WI38 (cell line): ENCODE measurements at regions not wholly inside any gene's neighbourhood (a gene's known extent, or its start where the extent isn't known, plus 50 kb on each side); places are given as distances from the start of the nearest gene placed in this dataset.

Experiments
- H3K4me3 ChIP-seq: 2 replicates; pipeline ENCODE4 v1.5.1; 2011; ENCODE audit warnings: low read depth, mild to moderate bottlenecking, control low read depth, low read length
- CTCF ChIP-seq: IDR thresholded peaks from 2 replicates; pipeline ENCODE4 v1.5.1; 2012; ENCODE audit warnings: low read depth, mild to moderate bottlenecking, control low read depth, low read length

DNA sequence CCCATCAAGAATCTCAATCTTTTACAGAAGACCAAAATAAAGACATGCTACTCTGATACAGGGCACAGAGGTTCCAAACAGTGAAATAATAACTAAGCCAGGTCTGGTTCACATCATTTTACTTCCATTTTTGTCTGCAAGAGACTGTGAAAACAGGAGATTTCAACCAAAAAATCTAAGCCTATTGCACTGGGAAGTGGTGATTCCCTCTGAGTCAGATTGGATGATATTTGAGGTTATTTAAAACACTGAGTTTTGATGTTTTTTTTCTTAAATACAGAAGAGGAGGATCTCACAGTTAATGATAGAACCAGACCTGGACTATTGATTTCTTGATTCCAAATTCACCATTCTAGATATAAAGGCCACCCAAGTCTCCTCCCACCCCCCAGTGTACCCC, 117.3 kb upstream of the FAM20A start:
- H3K4me3 ChIP-seq = no peak overlapping the region
- TF ChIP-seq CTCF = no peak

- no peak overlapping the region for H3K4me3 ChIP-seq
- TF ChIP-seq CTCF = no peak
Observed at GRCh38 chr17:68714676-68715075, 113.5 kb upstream of the FAM20A start.

DNA sequence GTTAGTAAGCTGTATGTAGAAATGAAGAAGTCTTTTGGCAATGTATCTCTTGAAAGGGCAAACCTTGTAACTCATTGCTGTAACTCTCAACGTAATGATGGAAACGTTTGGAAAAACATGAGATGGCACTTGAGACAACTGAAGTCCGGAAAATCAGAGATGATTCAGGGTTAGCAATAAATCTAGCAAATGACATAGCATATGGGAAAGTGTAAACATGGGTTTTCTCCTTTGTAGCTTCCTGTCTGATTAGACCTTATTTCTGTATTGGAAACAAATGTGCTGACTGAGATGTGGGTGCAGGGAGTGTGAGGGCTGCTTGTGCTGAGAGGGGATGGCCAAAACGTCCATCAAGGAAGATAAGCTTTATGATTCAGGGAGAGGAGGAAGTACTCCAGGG, 110.7 kb upstream of the FAM20A start:
- no peak overlapping the region for H3K4me3 ChIP-seq
- no peak for TF ChIP-seq CTCF

- no peak for TF ChIP-seq CTCF
- H3K4me3 ChIP-seq = no peak overlapping the region; the same call in 1 of the 2 replicates
Observed at GRCh38 chr17:68710976-68711375, 109.8 kb upstream of the FAM20A start.

DNA sequence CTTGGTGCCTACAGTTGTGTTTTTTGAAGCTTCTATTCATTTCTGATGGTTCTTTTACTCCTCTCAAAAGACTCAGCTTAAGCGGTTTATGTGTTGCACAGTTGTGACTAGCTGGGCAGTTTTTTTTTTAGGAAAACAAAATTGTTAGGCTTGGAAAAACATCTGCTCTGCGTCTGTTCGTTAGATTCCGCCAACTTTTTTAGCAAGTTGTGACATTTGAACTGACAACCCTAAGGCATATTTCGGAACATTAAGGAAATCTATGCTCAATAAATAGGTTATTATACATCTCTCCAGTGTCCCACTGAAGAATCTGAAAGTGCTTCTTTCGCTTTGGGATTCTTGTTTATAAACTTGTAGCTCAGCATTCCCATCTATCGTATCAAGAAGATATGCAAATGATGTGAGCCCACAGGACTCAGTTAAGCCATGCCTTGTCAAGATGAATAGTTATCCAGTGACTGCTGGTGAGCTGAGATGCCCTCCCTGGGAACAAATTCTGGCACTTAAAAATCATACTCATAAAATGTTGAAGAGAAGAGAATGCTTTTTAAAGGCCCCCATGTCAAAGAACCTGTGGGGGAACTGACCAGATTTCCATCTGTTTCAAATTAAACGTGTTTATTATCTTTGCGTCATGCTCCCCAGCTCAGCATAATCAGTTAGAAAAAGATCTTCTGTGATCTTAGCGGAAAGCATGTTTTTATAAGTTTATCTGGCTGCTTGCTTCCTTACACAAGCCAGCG, 109.0 kb upstream of the FAM20A start:
- no peak for TF ChIP-seq CTCF
- peak overlapping the region; percentile 36 for H3K4me3 ChIP-seq

DNA sequence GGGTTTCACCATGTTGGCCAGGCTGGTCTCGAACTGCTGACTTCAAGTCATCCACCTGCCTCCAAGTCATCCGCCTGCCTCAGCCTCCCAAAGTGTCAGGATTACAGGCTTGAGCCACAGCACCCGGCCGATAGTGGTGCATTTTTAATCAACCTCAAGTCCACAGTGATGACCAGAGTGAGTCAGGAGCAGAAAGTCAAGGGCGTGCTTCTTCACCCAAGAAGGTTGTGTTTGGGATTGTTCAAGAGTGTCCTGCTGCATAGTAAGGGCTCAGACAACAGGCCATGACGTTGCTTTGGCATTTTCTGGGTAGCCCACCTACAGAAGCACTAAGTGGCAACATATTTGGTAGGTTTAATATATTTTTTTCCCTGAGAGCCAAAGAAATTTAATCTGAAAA, 108.3 kb upstream of the FAM20A start:
- TF ChIP-seq CTCF = no peak
- H3K4me3 ChIP-seq = no peak overlapping the region

GRCh38 chr17:68707031-68707430, 105.9 kb upstream of the FAM20A start:
- no peak overlapping the region for H3K4me3 ChIP-seq
- no peak for TF ChIP-seq CTCF
